ENCODE measurements at regions not wholly inside any gene's neighbourhood (a gene's known extent, or its start where the extent isn't known, plus 50 kb on each side); places are given as distances from the start of the nearest gene placed in this dataset.

DNA sequence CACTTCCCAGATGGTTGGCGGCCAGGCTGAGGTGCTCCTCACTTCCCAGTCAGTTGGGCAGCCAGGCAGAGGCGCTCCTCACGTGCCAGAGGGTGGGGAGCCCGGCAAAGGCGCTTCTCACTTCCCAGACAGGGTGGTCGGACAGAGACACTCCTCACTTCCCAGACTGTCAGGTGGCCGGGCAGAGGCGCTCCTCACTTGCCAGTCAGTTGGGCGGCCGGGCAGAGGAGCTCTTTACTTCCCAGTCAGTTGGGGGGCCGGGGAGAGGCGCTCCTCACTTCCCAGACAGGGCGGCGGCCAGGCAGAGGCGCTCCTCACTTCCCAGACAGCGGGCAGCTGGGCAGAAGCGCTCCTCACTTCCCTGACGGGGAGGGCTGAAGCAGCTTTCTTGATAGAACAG lies 143.0 kb upstream of the ARID2 start:
- H3K4me1 ChIP-seq (ENCODE audit: control insufficient read depth in 1 of 2, insufficient read depth in 2 of 2, low read depth in 1 of 2, low read length in 1 of 2), result no peaks in the 10 kb centered on the region
- POLR2A ChIA-PET, result no interaction called here
- WGBS (ENCODE audit: low lambda C conversion rate), result 82% methylated on average over 3 of the region's 18 CpGs

GRCh38 chr12:45587012-45587411 lies 142.5 kb upstream of the ARID2 start:
- WGBS (ENCODE audit: low lambda C conversion rate), result 34% methylated on average over 2 of the region's 2 CpGs
- CTCF ChIA-PET, result no interaction called here
- no peaks in the 10 kb centered on the region for H3F3A ChIP-seq (replicated peaks; ENCODE audit: insufficient read depth)

More for the DNA sequence above, 143.0 kb upstream of the ARID2 start:
- no peak overlapping the region for H3K4me2 ChIP-seq
- no peaks in the 10 kb centered on the region for H3K79me2 ChIP-seq (ENCODE audit: insufficient read depth)
- H4K20me1 ChIP-seq (ENCODE audit: insufficient read depth), result no peaks in the 10 kb centered on the region
- no peak overlapping the region for H3K9ac ChIP-seq
- H3K4me3 ChIP-seq (ENCODE audit: low read depth in 2 of 2, low read length in 1 of 2), result no peak overlapping the region
- no peaks in the 10 kb centered on the region for H3K36me3 ChIP-seq (replicated peaks in 1 of 2; ENCODE audit: control insufficient read depth in 1 of 2, insufficient read depth in 2 of 2, low read length in 1 of 2)
- H2AFZ ChIP-seq (ENCODE audit: low read depth), result no peak overlapping the region
- no peaks in the 10 kb centered on the region for H3K9me2 ChIP-seq
- no peak for TF ChIP-seq NRF1 (IDR thresholded peaks at IDR 0.05; ENCODE audit: low read depth, low read length)
- TF ChIP-seq MEF2A (IDR thresholded peaks at IDR 0.05; ENCODE audit: borderline replicate concordance, low read depth), result no peak
- TF ChIP-seq EP300 (IDR thresholded peaks at IDR 0.05; ENCODE audit: borderline replicate concordance in 1 of 2, low read depth in 1 of 2, low read length in 1 of 2), result no peak
- TF ChIP-seq ZBTB33 (IDR thresholded peaks at IDR 0.05; ENCODE audit: borderline replicate concordance, low read depth), result no peak
- H3K27ac ChIP-seq (ENCODE audit: low read depth in 2 of 2, low read length in 1 of 2), result no peak overlapping the region
- H3K9me3 ChIP-seq, result no peaks in the 10 kb centered on the region
- CTCF ChIA-PET, result no interaction called here
- H3K27me3 ChIP-seq (ENCODE audit: insufficient read depth), result no peaks in the 10 kb centered on the region
- DNase-seq, result no peak
- H3F3A ChIP-seq (replicated peaks; ENCODE audit: insufficient read depth), result no peaks in the 10 kb centered on the region

More at GRCh38 chr12:45587012-45587411, 142.5 kb upstream of the ARID2 start:
- Histone ChIP-seq H3K36me3 (replicated peaks in 1 of 2; ENCODE audit: control insufficient read depth in 1 of 2, insufficient read depth in 2 of 2, low read length in 1 of 2) (no peaks in the 10 kb centered on the region), H3K9me2 (no peaks in the 10 kb centered on the region), H3K4me3 (ENCODE audit: low read depth in 2 of 2, low read length in 1 of 2) (no peak overlapping the region), H3K9me3 (no peaks in the 10 kb centered on the region), H2AFZ (ENCODE audit: low read depth) (no peak overlapping the region), H3K27ac (ENCODE audit: low read depth in 2 of 2, low read length in 1 of 2) (no peak overlapping the region), H3K4me2 (no peak overlapping the region), H3K27me3 (ENCODE audit: insufficient read depth) (no peaks in the 10 kb centered on the region), H3K9ac (no peak overlapping the region), H3K79me2 (ENCODE audit: insufficient read depth) (no peaks in the 10 kb centered on the region), H3K4me1 (ENCODE audit: control insufficient read depth in 1 of 2, insufficient read depth in 2 of 2, low read depth in 1 of 2, low read length in 1 of 2) (no peaks in the 10 kb centered on the region), H4K20me1 (ENCODE audit: insufficient read depth) (no peaks in the 10 kb centered on the region)
- no peak for DNase-seq
- POLR2A ChIA-PET, result no interaction called here
- TF ChIP-seq JUND (IDR thresholded peaks at IDR 0.05), result no peak
- TF ChIP-seq RXRA (IDR thresholded peaks at IDR 0.05; ENCODE audit: borderline replicate concordance, low read depth), result no peak
- no peak for TF ChIP-seq NRF1 (IDR thresholded peaks at IDR 0.05; ENCODE audit: low read depth, low read length)
- no peak for TF ChIP-seq YY1 (IDR thresholded peaks at IDR 0.05; ENCODE audit: low read depth)
- no peak for TF ChIP-seq GABPA (IDR thresholded peaks at IDR 0.05; ENCODE audit: low read depth)
- TF ChIP-seq, protein P1, sequence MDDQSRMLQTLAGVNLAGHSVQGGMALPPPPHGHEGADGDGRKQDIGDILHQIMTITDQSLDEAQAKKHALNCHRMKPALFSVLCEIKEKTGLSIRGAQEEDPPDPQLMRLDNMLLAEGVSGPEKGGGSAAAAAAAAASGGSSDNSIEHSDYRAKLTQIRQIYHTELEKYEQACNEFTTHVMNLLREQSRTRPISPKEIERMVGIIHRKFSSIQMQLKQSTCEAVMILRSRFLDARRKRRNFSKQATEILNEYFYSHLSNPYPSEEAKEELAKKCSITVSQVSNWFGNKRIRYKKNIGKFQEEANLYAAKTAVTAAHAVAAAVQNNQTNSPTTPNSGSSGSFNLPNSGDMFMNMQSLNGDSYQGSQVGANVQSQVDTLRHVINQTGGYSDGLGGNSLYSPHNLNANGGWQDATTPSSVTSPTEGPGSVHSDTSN (IDR thresholded peaks at IDR 0.05), result no peak
- no peak for TF ChIP-seq ZBTB33 (IDR thresholded peaks at IDR 0.05; ENCODE audit: borderline replicate concordance, low read depth)
- TF ChIP-seq TAF1 (IDR thresholded peaks at IDR 0.05; ENCODE audit: borderline replicate concordance, low read depth, low read length), result no peak
- TF ChIP-seq EP300 (IDR thresholded peaks at IDR 0.05; ENCODE audit: borderline replicate concordance in 1 of 2, low read depth in 1 of 2, low read length in 1 of 2), result no peak
- TF ChIP-seq IRF3 (IDR thresholded peaks at IDR 0.05; ENCODE audit: low read depth, low read length), result no peak
- no peak for TF ChIP-seq FOXM1 (IDR thresholded peaks at IDR 0.05; ENCODE audit: low read depth)
- TF ChIP-seq MEF2A (IDR thresholded peaks at IDR 0.05; ENCODE audit: borderline replicate concordance, low read depth), result no peak
- TF ChIP-seq MXI1 (IDR thresholded peaks at IDR 0.05; ENCODE audit: low read depth, low read length), result no peak
- no peak for TF ChIP-seq CHD2 (IDR thresholded peaks at IDR 0.05; ENCODE audit: low read length, partially characterized antibody)
- TF ChIP-seq EZH2phosphoT487 (IDR thresholded peaks at IDR 0.05; ENCODE audit: borderline replicate concordance, low read depth), result no peak
- TF ChIP-seq USF2 (IDR thresholded peaks at IDR 0.05; ENCODE audit: borderline replicate concordance, low read depth, low read length), result no peak
- no peak for TF ChIP-seq TCF12 (IDR thresholded peaks at IDR 0.05)
- TF ChIP-seq ELF1 (IDR thresholded peaks at IDR 0.05), result no peak
- TF ChIP-seq GATA2 (CRISPR knock-in tag; IDR thresholded peaks at IDR 0.05), result no peak

Measured in SK-N-SH (cell line).